HepG2 (cell line): ENCODE measurements at regions not wholly inside any gene's neighbourhood (a gene's known extent, or its start where the extent isn't known, plus 50 kb on each side); places are given as distances from the start of the nearest gene placed in this dataset.

Experiments used
- ATAC-seq: fragments of 200-7000 bp; cut with Tn5 transposase; 3 replicates; pipeline ENCODE4 v1.9.1; 2020; ENCODE audit warnings: mild to moderate bottlenecking, moderate library complexity
- BruUV-seq: library from RNA; stranded (reverse); fragments of 400-500 nt; replicated peaks from 2 replicates; lab custom pipeline; 2021; lab: Mats Ljungman, UMichigan
- CTCF ChIA-PET: fragments of 300-600 bp; formaldehyde crosslinking; extraction: SDS; loops from one replicate; lab custom pipeline; 2021; ENCODE audit warnings: low total read pairs, inconsistent platforms, low intra/inter-chr PET ratio; lab: Yijun Ruan, JAX
- POLR2A ChIA-PET: fragments of 350-600 bp; sonication (Branson Sonifier 250); formaldehyde crosslinking; loops from one replicate; lab custom pipeline; 2020; ENCODE audit warnings: antibody characterized with exemption, inconsistent platforms; lab: Yijun Ruan, JAX
- DNase-seq: peaks from one replicate; pipeline ENCODE4 v3.0.0-alpha.2; 2015; ENCODE audit warnings: low spot score
- FAIRE-seq: peaks from 3 replicates; lab custom pipeline; 2011; peaks lifted over from hg19 to GRCh38; lab: Jason Lieb, UNC
- H2AFZ ChIP-seq: one replicate; pipeline ENCODE4 v1.6.1; 2011; ENCODE audit warnings: low read length, inconsistent platforms
- H3K27ac ChIP-seq: fragments of 300-600 bp; 3 replicates; pipeline ENCODE4 v1.8.0; 2011; ENCODE audit warnings: mixed run types, mild to moderate bottlenecking, mixed read lengths, low read length, inconsistent platforms; ENCODE audit not compliant: insufficient read depth; ENCODE audit errors: extremely low read length
- H3K27me3 ChIP-seq, 2 experiments: fragments of 200-600 bp in 1 of 2; 2 replicates in 1 of 2; 3 replicates in 1 of 2; pipeline versions ENCODE4 v1.6.0 to v1.8.0; 2011; ENCODE audit warnings: low read length in 2 of 2, mild to moderate bottlenecking in 2 of 2, moderate library complexity in 2 of 2, inconsistent platforms in 1 of 2; ENCODE audit not compliant: insufficient read depth in 2 of 2, control insufficient read depth in 1 of 2
- H3K36me3 ChIP-seq, 2 experiments: fragments of 200-600 bp in 1 of 2; replicated peaks in 1 of 2; 2 replicates in 1 of 2; 3 replicates in 1 of 2; pipeline versions ENCODE4 v1.5.1 to v1.8.0; 2011; ENCODE audit warnings: low read length in 2 of 2, inconsistent platforms in 1 of 2; ENCODE audit not compliant: insufficient read depth in 2 of 2, control insufficient read depth in 1 of 2
- H3K4me1 ChIP-seq: 2 replicates; pipeline ENCODE4 v1.5.1; 2012; ENCODE audit warnings: low read length, inconsistent platforms; ENCODE audit not compliant: insufficient read depth
- H3K4me2 ChIP-seq: 2 replicates; pipeline ENCODE4 v1.6.0; 2011; ENCODE audit warnings: low read depth, low read length, inconsistent platforms
- H3K4me3 ChIP-seq, 3 experiments: fragments of 200-600 bp in 1 of 3; sonication (generic), shearing (Covaris generic) in 1 of 3; replicated peaks in 1 of 3; 2 replicates each; pipeline ENCODE4 v1.5.1; 2011 to 2016; ENCODE audit warnings: low read length in 3 of 3, inconsistent platforms in 2 of 3, low read depth in 2 of 3, mild to moderate bottlenecking in 2 of 3, control low read depth in 1 of 3, mixed read lengths in 1 of 3; ENCODE audit not compliant: insufficient read depth in 1 of 3
- H3K79me2 ChIP-seq: one replicate; pipeline ENCODE4 v1.6.1; 2011; ENCODE audit warnings: low read length, inconsistent platforms; ENCODE audit not compliant: insufficient read depth
- H3K9ac ChIP-seq: 2 replicates; pipeline ENCODE4 v1.6.0; 2011; ENCODE audit warnings: mild to moderate bottlenecking, low read depth, low read length, inconsistent platforms; ENCODE audit not compliant: insufficient read depth
- H3K9me3 ChIP-seq: 2 replicates; pipeline ENCODE4 v1.5.1; 2012; ENCODE audit warnings: mild to moderate bottlenecking, low read length
- H4K20me1 ChIP-seq: 2 replicates; pipeline ENCODE4 v1.6.0; 2011; ENCODE audit warnings: inconsistent platforms, mild to moderate bottlenecking, low read length, moderate library complexity; ENCODE audit not compliant: insufficient read depth
- CHCHD3 ChIP-seq: sonication (generic); formaldehyde crosslinking; IDR thresholded peaks from 2 replicates; pipeline ENCODE4 v1.8.0; 2022; ENCODE audit warnings: mild to moderate bottlenecking, missing genetic modification reagents, moderate library complexity
- GPBP1L1 ChIP-seq: sonication (generic); formaldehyde crosslinking; IDR thresholded peaks from 2 replicates; pipeline ENCODE4 v1.5.0; 2020; ENCODE audit warnings: mild to moderate bottlenecking, missing genetic modification reagents
- KDM5B ChIP-seq: sonication (generic); formaldehyde crosslinking; IDR thresholded peaks from 2 replicates; pipeline ENCODE4 v1.4.0; 2020; ENCODE audit warnings: missing genetic modification reagents, mild to moderate bottlenecking, borderline replicate concordance
- NFKBIZ ChIP-seq: IDR thresholded peaks from 2 replicates; pipeline ENCODE4 v1.6.1; 2018; ENCODE audit warnings: missing genetic modification reagents, missing compliant biosample characterization
- PAXIP1 ChIP-seq: sonication (generic); formaldehyde crosslinking; conservative IDR thresholded peaks from 2 replicates; pipeline ENCODE4 v1.4.0; 2020; ENCODE audit warnings: mild to moderate bottlenecking, missing genetic modification reagents, moderate library complexity
- ZBTB20 ChIP-seq: sonication (generic); formaldehyde crosslinking; IDR thresholded peaks from 2 replicates; pipeline ENCODE4 v1.8.1; 2023; ENCODE audit warnings: missing genetic modification reagents, low read depth, mild to moderate bottlenecking, borderline replicate concordance
- ZFP36 ChIP-seq: fragments of 150-350 bp; IDR thresholded peaks from 2 replicates; pipeline ENCODE4 v1.6.1; 2018; ENCODE audit warnings: borderline replicate concordance, low read length, low read depth; ENCODE audit not compliant: partially characterized antibody
- ZNF12 ChIP-seq: sonication (generic); formaldehyde crosslinking; IDR thresholded peaks from 2 replicates; pipeline ENCODE4 v1.5.0; 2020; ENCODE audit warnings: missing genetic modification reagents
- ZNF224 ChIP-seq: sonication (generic); formaldehyde crosslinking; IDR thresholded peaks from 2 replicates; pipeline ENCODE4 v1.5.0; 2020; ENCODE audit warnings: mild to moderate bottlenecking, missing genetic modification reagents
- ZNF670 ChIP-seq: sonication (generic); formaldehyde crosslinking; IDR thresholded peaks from 2 replicates; pipeline ENCODE4 v1.8.0; 2022; ENCODE audit warnings: mild to moderate bottlenecking, missing genetic modification reagents, borderline replicate concordance
- ZNF878 ChIP-seq: sonication (generic); formaldehyde crosslinking; IDR thresholded peaks from 2 replicates; pipeline ENCODE4 v1.8.1; 2023; ENCODE audit warnings: mild to moderate bottlenecking, missing genetic modification reagents, moderate library complexity
- WGBS: methylation state at CpG from one replicate; pipeline ENCODE4 v1.1.6; 2017; ENCODE audit warnings: low lambda C conversion rate; 5-methylcytosine and 5-hydroxymethylcytosine counted together
- in situ Hi-C: cut with HindIII; loops from 2 replicates; pipeline ENCODE4 v1.10.0; 2017; ENCODE audit warnings: low pct_unique_long_range_greater_than_20kb; ENCODE audit not compliant: extremely low pct_ligation_motif_present
- intact Hi-C: fragments of 100-400 bp; cut with micrococcal nuclease; formaldehyde crosslinking; loops from one replicate; pipeline ENCODE4 v1.10.0; 2022; ENCODE audit not compliant: unreplicated experiment

- in situ Hi-C loops: no loop called here
- H3K9ac ChIP-seq: no peak overlapping the region
- no peaks in the 10 kb centered on the region for H3K36me3 ChIP-seq
- TF ChIP-seq KDM5B (no peak), ZNF670 (no peak), ZBTB20 (no peak), ZNF224 (CRISPR knock-in tag) (no peak), ZFP36 (no peak), NFKBIZ (no peak), ZNF878 (CRISPR knock-in tag) (no peak), CHCHD3 (no peak), ZNF12 (CRISPR knock-in tag) (no peak), GPBP1L1 (no peak), PAXIP1 (CRISPR knock-in tag) (no peak)
- peaks cover 30% of the 10 kb centered on the region for H3K9me3 ChIP-seq
- no peaks in the 10 kb centered on the region for H3K79me2 ChIP-seq
- ATAC-seq (no peak), FAIRE-seq (no peak), DNase-seq (no peak)
- H3K4me1 ChIP-seq: no peaks in the 10 kb centered on the region
- no peaks in the 10 kb centered on the region; a peak in 1 of 5 replicates for H3K27me3 ChIP-seq
- POLR2A ChIA-PET: no interaction called here
- H3K4me3 ChIP-seq: no peak overlapping the region
- no peak overlapping the region for H3K4me2 ChIP-seq
- no peak overlapping the region for H2AFZ ChIP-seq
- intact Hi-C loops: no loop called here
- H4K20me1 ChIP-seq: no peaks in the 10 kb centered on the region
- WGBS: 27% methylated on average over 4 of the region's 4 CpGs
- no peak overlapping the region for H3K27ac ChIP-seq
- no TSS peak for BruUV-seq
- CTCF ChIA-PET: no interaction called here
These were observed 88.3 kb upstream of the GRID2 start for GRCh38 chr4:92215476-92215875.
